PC-9 (cell line): ENCODE measurements at regions not wholly inside any gene's neighbourhood (a gene's known extent, or its start where the extent isn't known, plus 50 kb on each side); places are given as distances from the start of the nearest gene placed in this dataset.

Source experiments
- BruUV-seq: library from RNA; stranded (reverse); fragments of 400-500 nt; replicated peaks from 2 replicates; lab custom pipeline; 2021; lab: Mats Ljungman, UMichigan
- CTCF ChIA-PET: fragments of 300-600 bp; sonication (Branson Sonifier 250); formaldehyde crosslinking; loops from one replicate; lab custom pipeline; 2022; ENCODE audit warnings: antibody characterized with exemption; lab: Charles Lee
- POLR2A ChIA-PET: fragments of 300-600 bp; sonication (Branson Sonifier 250); formaldehyde crosslinking; loops from one replicate; lab custom pipeline; 2022; ENCODE audit warnings: antibody characterized with exemption; ENCODE audit not compliant: unreplicated experiment; lab: Charles Lee
- DNase-seq, 2 experiments: peaks; one replicate each; pipeline versions ENCODE4 v3.0.0 to v3.0.0-alpha.2; 2015 to 2022; ENCODE audit warnings: mixed read lengths in 1 of 2
- H2AFZ ChIP-seq: fragments of 200-600 bp; sonication (generic); 2 replicates; pipeline ENCODE4 v1.8.1; 2017; ENCODE audit warnings: antibody characterized with exemption
- H3F3A ChIP-seq: fragments of 200-600 bp; sonication (generic); 2 replicates; pipeline ENCODE4 v1.8.1; 2017; ENCODE audit warnings: antibody characterized with exemption, mild to moderate bottlenecking, low read depth; ENCODE audit not compliant: insufficient read depth
- H3K27ac ChIP-seq: fragments of 200-600 bp; sonication (generic); 2 replicates; pipeline ENCODE4 v1.6.1; 2016; ENCODE audit warnings: mixed run types
- H3K27me3 ChIP-seq: fragments of 200-600 bp; sonication (generic); 2 replicates; pipeline ENCODE4 v1.6.1; 2016; ENCODE audit warnings: low read depth, mixed run types; ENCODE audit not compliant: insufficient read depth
- H3K36me3 ChIP-seq: fragments of 200-600 bp; sonication (generic); 2 replicates; pipeline ENCODE4 v1.6.1; 2016; ENCODE audit warnings: low read depth, mixed run types
- H3K4me1 ChIP-seq: fragments of 200-600 bp; sonication (generic); replicated peaks from 2 replicates; pipeline ENCODE4 v1.6.1; 2016; ENCODE audit warnings: mixed run types; ENCODE audit not compliant: insufficient read depth
- H3K4me2 ChIP-seq: fragments of 200-600 bp; sonication (generic); 2 replicates; pipeline ENCODE4 v1.6.1; 2017; ENCODE audit warnings: mixed run types
- H3K4me3 ChIP-seq: fragments of 200-600 bp; sonication (generic); 2 replicates; pipeline ENCODE4 v1.6.1; 2016; ENCODE audit warnings: mixed run types
- H3K79me2 ChIP-seq: fragments of 200-600 bp; sonication (generic); 2 replicates; pipeline ENCODE4 v1.6.1; 2017; ENCODE audit warnings: low read depth, mixed run types
- H3K9me2 ChIP-seq: fragments of 200-600 bp; sonication (generic); 2 replicates; pipeline ENCODE4 v1.8.1; 2017; ENCODE audit warnings: mild to moderate bottlenecking; ENCODE audit not compliant: insufficient read depth
- H3K9me3 ChIP-seq: fragments of 200-600 bp; sonication (generic); 2 replicates; pipeline ENCODE4 v1.8.1; 2016; ENCODE audit warnings: low read depth; ENCODE audit not compliant: insufficient read depth
- H4K20me1 ChIP-seq: fragments of 200-600 bp; sonication (generic); 2 replicates; pipeline ENCODE4 v1.8.1; 2017; ENCODE audit not compliant: insufficient read depth
- CTCF ChIP-seq: fragments of 200-600 bp; sonication (generic); conservative IDR thresholded peaks from 2 replicates; pipeline ENCODE4 v1.6.1; 2017; ENCODE audit warnings: mixed run types, antibody characterized with exemption, mild to moderate bottlenecking, moderate library complexity
- EZH2 ChIP-seq: fragments of 200-600 bp; sonication (generic); IDR thresholded peaks from 2 replicates; pipeline ENCODE4 v1.8.0; 2017; ENCODE audit warnings: antibody characterized with exemption, low read depth
- intact Hi-C: fragments of 100-400 bp; cut with micrococcal nuclease; formaldehyde crosslinking; loops from one replicate; pipeline ENCODE4 v1.10.0; 2022; ENCODE audit not compliant: unreplicated experiment

GRCh38 chr13:62556978-62557377, 1141.3 kb upstream of the PCDH20 start:
- H3K4me1 ChIP-seq, result no peaks in the 10 kb centered on the region
- H3K4me3 ChIP-seq, result no peak overlapping the region
- DNase-seq, result no peak
- H3K36me3 ChIP-seq, result no peaks in the 10 kb centered on the region
- H3K79me2 ChIP-seq, result no peaks in the 10 kb centered on the region
- H3F3A ChIP-seq, result no peaks in the 10 kb centered on the region
- no peak overlapping the region for H2AFZ ChIP-seq
- H3K9me3 ChIP-seq, result no peaks in the 10 kb centered on the region
- intact Hi-C loops, result no loop called here
- H3K4me2 ChIP-seq, result no peak overlapping the region
- H4K20me1 ChIP-seq, result no peaks in the 10 kb centered on the region
- BruUV-seq, result no TSS peak
- H3K27me3 ChIP-seq, result no peaks in the 10 kb centered on the region
- no peak overlapping the region for H3K27ac ChIP-seq
- TF ChIP-seq CTCF (no peak), EZH2 (no peak)
- POLR2A ChIA-PET, result no interaction called here
- no peaks in the 10 kb centered on the region for H3K9me2 ChIP-seq
- CTCF ChIA-PET, result no interaction called here

GRCh38 chr13:62551588-62551987, 1135.9 kb upstream of the PCDH20 start:
- H3K79me2 ChIP-seq, result no peaks in the 10 kb centered on the region
- no peaks in the 10 kb centered on the region for H3K27me3 ChIP-seq
- TF ChIP-seq EZH2, result no peak
- no peak for TF ChIP-seq CTCF
- no peaks in the 10 kb centered on the region for H3K4me1 ChIP-seq
- no peak overlapping the region for H3K4me2 ChIP-seq
- DNase-seq, result no peak
- ChIA-PET CTCF (no interaction called here), POLR2A (no interaction called here)
- H3K27ac ChIP-seq, result no peak overlapping the region
- no peaks in the 10 kb centered on the region for H3K9me3 ChIP-seq
- no peaks in the 10 kb centered on the region for H4K20me1 ChIP-seq
- no peaks in the 10 kb centered on the region for H3F3A ChIP-seq
- no peak overlapping the region for H3K4me3 ChIP-seq
- intact Hi-C loops, result no loop called here
- no peaks in the 10 kb centered on the region for H3K36me3 ChIP-seq
- H2AFZ ChIP-seq, result no peak overlapping the region
- no peaks in the 10 kb centered on the region for H3K9me2 ChIP-seq
- BruUV-seq, result no TSS peak

GRCh38 chr13:62544928-62545327, 1129.3 kb upstream of the PCDH20 start:
- Histone ChIP-seq H3K4me2 (no peak overlapping the region), H3K27ac (no peak overlapping the region), H4K20me1 (no peaks in the 10 kb centered on the region), H3K9me3 (no peaks in the 10 kb centered on the region), H3F3A (no peaks in the 10 kb centered on the region), H3K79me2 (no peaks in the 10 kb centered on the region), H2AFZ (no peak overlapping the region), H3K4me3 (no peak overlapping the region), H3K4me1 (no peaks in the 10 kb centered on the region), H3K9me2 (no peaks in the 10 kb centered on the region), H3K36me3 (no peaks in the 10 kb centered on the region), H3K27me3 (no peaks in the 10 kb centered on the region)
- intact Hi-C loops, result no loop called here
- TF ChIP-seq CTCF (peak; percentile 24; the same call in 1 of the 2 replicates), EZH2 (no peak)
- no peak for DNase-seq
- POLR2A ChIA-PET, result no interaction called here
- BruUV-seq, result no TSS peak
- CTCF ChIA-PET, result no interaction called here
